ENCODE measurements at regions not wholly inside any gene's neighbourhood (a gene's known extent, or its start where the extent isn't known, plus 50 kb on each side); places are given as distances from the start of the nearest gene placed in this dataset.
"Not testable (repeated sequence)": the region's sequence is repeated elsewhere in the genome, so short reads cannot be mapped to it uniquely, and the experiment has no call there.

DNA sequence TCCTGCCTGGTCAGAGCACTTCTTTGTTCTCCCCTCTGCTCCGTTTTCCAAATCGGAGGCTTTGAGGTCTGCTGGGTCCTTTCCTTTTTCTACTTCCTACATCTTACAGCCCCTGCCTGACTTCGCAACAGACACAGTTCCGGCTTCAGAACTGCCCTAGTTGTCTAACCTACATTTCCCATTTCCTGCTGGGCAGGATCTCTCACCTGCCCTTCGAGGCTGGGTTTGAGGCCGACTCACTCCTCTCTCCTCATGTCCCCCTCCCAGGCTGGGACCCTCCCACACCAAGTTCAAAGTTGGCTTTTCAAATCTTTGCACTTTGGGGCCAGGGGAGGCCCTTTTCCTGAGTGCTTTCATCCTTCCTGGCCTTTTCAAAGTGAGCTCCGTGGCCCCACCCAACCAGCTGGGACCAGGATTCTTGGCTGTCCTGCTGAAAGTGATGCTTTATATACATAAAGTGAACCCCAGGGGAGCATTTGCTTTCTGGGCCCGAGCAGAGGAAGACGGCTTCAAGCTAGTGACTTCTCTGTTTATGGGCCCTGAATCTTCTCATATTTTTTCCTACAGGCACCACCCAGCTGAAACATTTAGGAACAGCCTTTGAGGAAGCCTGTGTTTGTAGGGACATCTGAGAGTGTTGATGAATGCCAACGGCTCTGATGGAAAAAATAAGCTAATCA is 281.0 kb upstream of the CRY1 start:
- no peaks in the 10 kb centered on the region for H3K27me3 ChIP-seq (ENCODE audit: control insufficient read depth, insufficient read depth, low read length)
- no peak overlapping the region for H3K9ac ChIP-seq (ENCODE audit: low read length)
- H3K4me1 ChIP-seq (ENCODE audit: control insufficient read depth, insufficient read depth, low read length), result no peaks in the 10 kb centered on the region
- H3K36me3 ChIP-seq (ENCODE audit: control insufficient read depth, insufficient read depth, low read length), result no peaks in the 10 kb centered on the region
- no peak overlapping the region for H3K4me3 ChIP-seq (ENCODE audit: low read length)
- no peak overlapping the region for H3K27ac ChIP-seq (ENCODE audit: low read depth, low read length)

DNA sequence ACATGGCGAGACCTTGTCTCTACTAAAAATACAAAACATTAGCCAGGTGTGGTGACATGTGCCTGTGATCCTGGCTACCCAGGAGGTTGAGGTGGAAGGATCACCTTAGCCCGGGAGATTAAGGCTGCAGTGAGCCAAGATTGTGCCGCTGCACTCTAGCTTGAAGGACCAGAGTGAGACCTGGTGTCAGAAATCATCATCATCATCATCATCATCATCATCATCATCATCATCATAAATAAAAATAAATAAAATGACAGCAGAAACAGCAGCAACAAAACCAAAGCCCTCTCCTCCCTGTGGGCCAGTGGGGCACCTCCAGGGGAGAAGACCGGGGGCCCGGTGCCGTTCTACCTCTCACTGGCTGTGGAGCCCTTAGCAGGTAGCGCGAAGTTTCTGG is 281.9 kb upstream of the CRY1 start:
- no peak overlapping the region for H3K27ac ChIP-seq (ENCODE audit: low read depth, low read length)
- H3K27me3 ChIP-seq (ENCODE audit: control insufficient read depth, insufficient read depth, low read length), result no peaks in the 10 kb centered on the region
- H3K4me1 ChIP-seq (ENCODE audit: control insufficient read depth, insufficient read depth, low read length), result no peaks in the 10 kb centered on the region
- no peaks in the 10 kb centered on the region for H3K36me3 ChIP-seq (ENCODE audit: control insufficient read depth, insufficient read depth, low read length)
- H3K9ac ChIP-seq (ENCODE audit: low read length), result no peak overlapping the region
- no peak overlapping the region for H3K4me3 ChIP-seq (ENCODE audit: low read length)

DNA sequence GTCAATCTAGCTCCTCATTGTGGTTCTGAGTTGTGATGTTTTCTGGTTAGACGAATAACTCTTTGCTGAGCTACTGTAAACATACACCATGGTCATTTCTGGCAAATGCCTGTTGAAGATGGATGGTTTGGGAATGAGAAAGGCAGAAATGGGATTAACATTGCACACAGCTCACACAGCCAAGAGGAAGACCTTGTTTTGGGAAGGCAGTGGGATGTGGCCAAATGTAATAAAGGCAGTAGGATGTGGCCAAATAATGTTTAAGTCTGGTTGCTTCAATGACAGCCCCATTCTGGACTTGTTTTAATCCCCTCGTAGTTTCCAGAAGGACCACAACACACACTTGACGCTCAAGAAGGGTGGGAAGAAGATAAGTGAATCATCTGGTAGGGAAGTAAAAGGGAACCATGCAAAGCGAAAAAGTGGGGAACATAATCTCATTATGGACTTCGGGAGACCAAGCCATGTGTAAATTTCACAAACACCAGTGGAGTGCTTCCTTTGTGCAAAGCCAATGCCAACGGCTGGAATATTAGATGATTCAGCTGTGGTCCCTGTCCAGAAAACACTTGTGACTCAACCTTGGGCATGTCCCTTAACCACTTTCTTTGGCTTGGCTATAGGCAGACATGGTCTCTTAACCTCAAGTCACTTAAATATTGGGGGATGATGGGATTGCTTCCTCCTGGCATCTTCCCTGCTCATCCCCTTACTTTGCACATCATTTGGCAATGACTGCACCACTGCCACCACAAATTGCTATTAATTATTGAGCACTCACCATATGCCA is 284.4 kb upstream of the CRY1 start:
- Histone ChIP-seq H3K27ac (ENCODE audit: low read depth, low read length) (no peak overlapping the region), H3K4me3 (ENCODE audit: low read length) (no peak overlapping the region), H3K4me1 (ENCODE audit: control insufficient read depth, insufficient read depth, low read length) (no peaks in the 10 kb centered on the region), H3K27me3 (ENCODE audit: control insufficient read depth, insufficient read depth, low read length) (no peaks in the 10 kb centered on the region), H3K9ac (ENCODE audit: low read length) (no peak overlapping the region), H3K36me3 (ENCODE audit: control insufficient read depth, insufficient read depth, low read length) (no peaks in the 10 kb centered on the region)

DNA sequence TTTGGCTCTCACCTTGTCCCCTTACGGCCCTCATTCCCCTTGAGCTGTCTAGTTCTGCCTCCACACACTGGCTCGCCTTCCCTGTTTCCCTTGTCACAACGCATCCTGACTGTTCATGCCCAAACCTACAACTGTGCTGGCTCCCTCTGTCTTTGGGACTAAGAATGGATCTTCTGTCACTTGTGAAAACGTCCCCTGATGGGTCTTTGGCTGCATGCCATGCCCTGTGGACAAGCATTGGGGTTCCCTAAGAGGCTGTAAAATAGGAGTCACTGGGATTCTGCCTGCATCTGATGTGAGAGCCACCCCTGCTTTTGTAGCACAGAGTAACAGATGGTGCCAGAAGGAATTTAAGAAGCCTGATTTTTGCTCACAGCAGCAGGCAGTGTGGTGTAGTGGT is 285.3 kb upstream of the CRY1 start:
- H3K9ac ChIP-seq (ENCODE audit: low read length), result no peak overlapping the region
- no peak overlapping the region for H3K27ac ChIP-seq (ENCODE audit: low read depth, low read length)
- no peak overlapping the region for H3K4me3 ChIP-seq (ENCODE audit: low read length)
- H3K36me3 ChIP-seq (ENCODE audit: control insufficient read depth, insufficient read depth, low read length), result no peaks in the 10 kb centered on the region
- no peaks in the 10 kb centered on the region for H3K4me1 ChIP-seq (ENCODE audit: control insufficient read depth, insufficient read depth, low read length)
- no peaks in the 10 kb centered on the region for H3K27me3 ChIP-seq (ENCODE audit: control insufficient read depth, insufficient read depth, low read length)

DNA sequence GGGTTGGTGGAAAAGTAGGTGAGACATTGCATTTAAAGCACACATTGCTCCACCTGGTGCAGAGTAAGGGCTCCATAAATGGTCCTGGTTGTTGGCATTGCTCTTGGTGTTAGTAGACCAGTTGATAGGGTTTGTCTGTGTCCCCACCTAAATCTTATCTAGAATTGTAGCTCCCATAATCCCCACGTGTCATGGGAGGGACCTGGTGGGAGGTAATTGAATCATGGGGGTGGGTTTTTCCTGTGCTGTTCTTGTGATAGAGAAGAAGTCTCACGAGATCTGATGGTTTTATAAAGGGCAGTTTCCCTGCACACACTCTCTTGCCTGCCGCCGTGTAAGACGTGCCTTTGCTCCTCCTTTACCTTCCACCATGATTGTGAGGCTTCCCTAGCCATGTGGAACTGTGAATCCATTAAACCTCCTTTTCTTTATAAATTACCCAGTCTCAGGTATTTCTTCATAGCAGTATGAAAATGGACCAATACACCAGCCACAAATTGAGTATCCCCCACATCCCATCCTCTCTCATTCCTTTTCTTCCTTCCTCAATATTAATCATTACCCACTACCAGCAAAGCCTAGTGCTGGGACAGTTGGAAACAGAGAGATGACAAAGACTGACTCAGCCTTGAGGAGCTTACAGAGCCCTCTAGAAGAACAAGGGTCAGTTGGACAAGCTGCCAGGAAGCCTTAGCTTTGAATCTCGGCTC is 285.9 kb upstream of the CRY1 start:
- not testable (repeated sequence) for H3K36me3 ChIP-seq (ENCODE audit: control insufficient read depth, insufficient read depth, low read length); H3K27me3 ChIP-seq (ENCODE audit: control insufficient read depth, insufficient read depth, low read length); H3K4me1 ChIP-seq (ENCODE audit: control insufficient read depth, insufficient read depth, low read length); H3K9ac ChIP-seq (ENCODE audit: low read length); H3K27ac ChIP-seq (ENCODE audit: low read depth, low read length); H3K4me3 ChIP-seq (ENCODE audit: low read length)

DNA sequence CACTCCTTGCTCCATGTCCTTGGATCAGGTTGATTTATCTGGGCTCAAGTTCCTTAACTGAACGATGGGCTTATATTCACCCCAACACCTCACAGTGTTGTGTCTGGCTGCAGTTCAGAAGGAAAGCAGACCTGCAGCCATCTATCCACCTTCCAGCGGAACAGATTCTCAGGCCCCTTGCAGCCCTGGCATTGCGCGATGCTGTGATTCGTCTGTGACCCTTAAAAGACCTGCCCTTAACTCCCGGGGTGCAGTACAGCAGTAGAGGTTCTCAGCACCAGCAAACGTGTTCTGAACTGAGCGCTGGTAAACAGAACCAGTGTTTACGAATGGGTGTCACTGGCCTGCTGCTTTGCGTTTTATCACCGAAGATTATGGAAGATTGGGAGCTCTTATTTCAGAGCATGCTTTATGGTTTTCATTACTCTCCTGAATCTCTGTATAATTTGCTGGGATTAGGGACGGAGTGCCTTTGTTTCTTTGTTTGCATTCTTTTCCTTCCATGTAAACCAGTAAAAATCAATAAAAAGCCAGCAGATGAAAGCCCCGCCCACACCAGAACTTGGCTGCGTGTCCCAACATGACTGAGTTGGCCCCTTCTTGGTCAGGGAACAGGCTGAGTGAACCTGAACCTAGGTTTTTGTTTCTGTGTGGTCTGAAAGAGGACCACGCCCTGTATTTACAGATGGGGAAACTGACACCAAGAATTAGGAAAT is 286.7 kb upstream of the CRY1 start:
- H3K9ac ChIP-seq (ENCODE audit: low read length), result no peak overlapping the region
- no peaks in the 10 kb centered on the region for H3K4me1 ChIP-seq (ENCODE audit: control insufficient read depth, insufficient read depth, low read length)
- no peaks in the 10 kb centered on the region for H3K27me3 ChIP-seq (ENCODE audit: control insufficient read depth, insufficient read depth, low read length)
- no peaks in the 10 kb centered on the region for H3K36me3 ChIP-seq (ENCODE audit: control insufficient read depth, insufficient read depth, low read length)
- H3K4me3 ChIP-seq (ENCODE audit: low read length), result no peak overlapping the region
- H3K27ac ChIP-seq (ENCODE audit: low read depth, low read length), result no peak overlapping the region

DNA sequence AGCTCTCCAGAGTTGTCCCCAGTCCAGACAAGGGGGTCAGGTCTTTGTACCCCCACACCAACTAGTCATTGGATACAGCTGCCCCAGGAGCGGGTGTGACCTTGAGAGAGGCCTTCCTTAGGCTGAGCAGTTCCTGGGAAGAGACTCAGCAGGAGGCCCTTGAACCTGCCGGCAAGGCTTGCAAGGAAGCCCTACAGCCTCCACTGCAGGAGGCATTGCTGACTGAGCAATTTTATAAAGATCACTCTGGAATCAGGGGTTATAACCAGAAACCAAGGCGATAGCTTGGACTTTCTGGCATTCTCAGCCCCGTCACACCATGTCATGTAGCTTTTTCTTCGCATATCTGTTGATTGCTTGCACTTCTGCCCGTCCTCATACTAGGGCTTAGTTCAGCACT is 291.3 kb upstream of the CRY1 start:
- no peaks in the 10 kb centered on the region for H3K27me3 ChIP-seq (ENCODE audit: control insufficient read depth, insufficient read depth, low read length)
- no peak overlapping the region for H3K9ac ChIP-seq (ENCODE audit: low read length)
- no peak overlapping the region for H3K27ac ChIP-seq (ENCODE audit: low read depth, low read length)
- no peaks in the 10 kb centered on the region for H3K4me1 ChIP-seq (ENCODE audit: control insufficient read depth, insufficient read depth, low read length)
- H3K36me3 ChIP-seq (ENCODE audit: control insufficient read depth, insufficient read depth, low read length), result no peaks in the 10 kb centered on the region
- H3K4me3 ChIP-seq (ENCODE audit: low read length), result no peak overlapping the region

DNA sequence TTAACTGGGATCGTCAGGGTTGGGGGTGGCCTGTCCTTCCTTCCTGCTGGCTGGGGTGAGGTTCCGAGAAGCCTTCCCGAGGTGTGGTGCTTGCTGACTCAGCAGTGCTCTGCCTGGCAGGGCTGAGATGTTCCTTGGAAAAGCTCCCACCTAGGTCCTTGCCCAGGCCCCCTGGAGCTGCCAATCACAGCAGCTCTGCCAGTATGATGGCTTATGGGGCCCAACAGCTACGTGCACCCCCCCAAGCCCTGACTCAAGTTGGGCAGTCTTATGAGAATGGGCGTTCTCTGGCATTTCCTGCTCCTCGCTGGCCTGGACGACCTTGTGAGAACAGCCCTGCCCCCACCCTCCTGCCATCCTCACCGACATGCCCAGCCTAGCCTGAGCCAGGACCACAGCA is 292.2 kb upstream of the CRY1 start:
- Histone ChIP-seq H3K4me3 (ENCODE audit: low read length) (no peak overlapping the region), H3K4me1 (ENCODE audit: control insufficient read depth, insufficient read depth, low read length) (no peaks in the 10 kb centered on the region), H3K9ac (ENCODE audit: low read length) (no peak overlapping the region), H3K27ac (ENCODE audit: low read depth, low read length) (no peak overlapping the region), H3K27me3 (ENCODE audit: control insufficient read depth, insufficient read depth, low read length) (no peaks in the 10 kb centered on the region), H3K36me3 (ENCODE audit: control insufficient read depth, insufficient read depth, low read length) (no peaks in the 10 kb centered on the region)

DNA sequence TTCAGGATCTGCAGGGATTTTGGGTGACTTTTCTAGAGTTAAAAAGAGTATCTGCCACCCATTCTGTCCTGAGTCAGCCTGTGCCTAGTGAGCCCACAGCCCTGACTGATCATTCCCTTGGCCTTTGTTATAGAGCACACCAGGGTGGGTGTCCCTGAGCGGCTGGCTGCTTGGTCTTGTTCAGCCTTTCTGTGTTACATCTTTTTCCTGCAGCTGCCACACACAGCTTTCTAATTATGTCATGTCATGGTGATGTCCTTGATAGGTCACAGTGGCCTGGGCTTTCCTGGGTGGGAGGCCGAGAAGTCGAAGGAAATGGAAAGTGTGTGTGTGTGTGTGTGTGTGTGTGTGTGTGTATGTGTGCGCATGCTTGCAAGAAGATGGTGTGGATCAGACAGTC is 293.2 kb upstream of the CRY1 start:
- Histone ChIP-seq H3K27me3 (ENCODE audit: control insufficient read depth, insufficient read depth, low read length) (no peaks in the 10 kb centered on the region), H3K36me3 (ENCODE audit: control insufficient read depth, insufficient read depth, low read length) (no peaks in the 10 kb centered on the region), H3K4me1 (ENCODE audit: control insufficient read depth, insufficient read depth, low read length) (no peaks in the 10 kb centered on the region), H3K27ac (ENCODE audit: low read depth, low read length) (no peak overlapping the region), H3K4me3 (ENCODE audit: low read length) (no peak overlapping the region), H3K9ac (ENCODE audit: low read length) (no peak overlapping the region)

DNA sequence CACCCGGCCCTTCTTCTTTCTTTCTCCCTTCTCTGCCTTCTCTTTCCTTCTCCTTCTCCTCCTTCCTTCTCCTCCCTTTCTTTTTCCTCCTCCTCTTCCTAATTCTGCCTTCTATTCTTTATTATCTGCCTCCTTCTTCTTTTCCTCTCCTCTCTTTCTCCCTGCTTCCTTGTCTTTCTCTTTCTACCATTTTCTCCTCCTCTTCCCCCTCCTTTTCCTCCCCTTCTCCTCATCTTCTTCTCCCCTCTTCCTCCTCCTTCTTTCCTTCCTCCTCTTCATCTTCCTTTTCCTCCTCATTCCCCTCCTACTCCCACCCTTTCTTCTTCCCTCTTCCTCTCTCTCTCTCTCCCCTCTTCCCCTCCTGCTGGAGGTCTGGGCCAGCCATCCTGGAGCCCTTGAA is 294.9 kb upstream of the CRY1 start:
- no peak overlapping the region for H3K9ac ChIP-seq (ENCODE audit: low read length)
- H3K27ac ChIP-seq (ENCODE audit: low read depth, low read length), result no peak overlapping the region
- no peaks in the 10 kb centered on the region for H3K36me3 ChIP-seq (ENCODE audit: control insufficient read depth, insufficient read depth, low read length)
- no peaks in the 10 kb centered on the region for H3K27me3 ChIP-seq (ENCODE audit: control insufficient read depth, insufficient read depth, low read length)
- no peaks in the 10 kb centered on the region for H3K4me1 ChIP-seq (ENCODE audit: control insufficient read depth, insufficient read depth, low read length)
- H3K4me3 ChIP-seq (ENCODE audit: low read length), result no peak overlapping the region

DNA sequence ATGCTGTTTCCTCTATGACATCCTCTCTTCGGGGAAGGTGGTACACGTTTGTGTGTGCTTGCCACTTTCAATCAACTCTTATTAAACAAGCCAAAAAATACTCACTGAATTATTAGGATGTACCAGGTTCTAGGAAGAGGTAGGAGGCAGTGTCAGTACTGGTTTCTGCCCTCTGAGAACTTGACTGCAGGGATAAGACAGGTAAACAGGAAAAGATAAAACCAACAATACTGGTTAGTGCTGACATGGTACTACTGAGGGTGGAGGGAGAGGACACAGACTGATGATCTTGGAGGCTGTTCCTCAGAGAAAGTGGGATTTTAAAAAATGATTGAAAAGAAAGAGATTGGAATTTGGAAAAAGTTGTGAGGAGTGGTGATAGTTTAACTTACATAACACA is 295.2 kb upstream of the PWP1 start:
- Histone ChIP-seq H3K9ac (ENCODE audit: low read length) (no peak overlapping the region), H3K27ac (ENCODE audit: low read depth, low read length) (no peak overlapping the region), H3K4me1 (ENCODE audit: control insufficient read depth, insufficient read depth, low read length) (no peaks in the 10 kb centered on the region), H3K4me3 (ENCODE audit: low read length) (no peak overlapping the region), H3K27me3 (ENCODE audit: control insufficient read depth, insufficient read depth, low read length) (no peaks in the 10 kb centered on the region), H3K36me3 (ENCODE audit: control insufficient read depth, insufficient read depth, low read length) (no peaks in the 10 kb centered on the region)

DNA sequence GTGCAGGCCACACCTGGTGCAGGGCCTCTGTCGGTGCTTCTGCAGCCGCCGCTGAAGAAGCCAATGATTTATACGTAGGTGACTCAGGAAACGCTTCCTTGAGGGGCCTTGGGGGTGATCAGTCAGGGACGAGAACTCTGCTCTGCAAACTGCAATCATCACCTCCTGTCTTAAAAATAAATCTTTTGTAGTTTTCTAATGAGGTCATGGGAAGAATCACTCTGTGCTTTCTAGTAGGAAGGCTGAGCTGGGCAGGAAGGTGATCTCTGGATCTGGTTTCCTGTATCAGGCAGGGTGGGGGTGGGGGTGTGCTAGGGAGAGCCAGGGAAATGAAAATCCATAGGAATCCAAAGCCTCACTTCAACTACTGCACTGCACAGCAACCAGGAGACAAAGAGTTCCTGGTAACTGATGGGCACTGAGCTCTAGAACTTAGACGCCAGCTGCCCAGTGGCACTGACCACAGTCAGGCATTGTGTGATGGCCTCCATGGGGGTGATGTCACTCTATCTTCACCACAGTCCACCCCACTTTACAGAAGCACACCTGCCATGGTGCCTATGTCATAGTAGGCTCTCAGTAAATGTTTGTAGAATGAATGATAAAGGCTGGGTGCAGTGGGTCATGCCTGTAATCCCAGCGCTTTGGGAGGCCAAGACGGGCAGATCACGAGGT is 292.4 kb upstream of the PWP1 start:
- Histone ChIP-seq H3K4me3 (ENCODE audit: low read length) (no peak overlapping the region), H3K27me3 (ENCODE audit: control insufficient read depth, insufficient read depth, low read length) (no peaks in the 10 kb centered on the region), H3K36me3 (ENCODE audit: control insufficient read depth, insufficient read depth, low read length) (no peaks in the 10 kb centered on the region), H3K27ac (ENCODE audit: low read depth, low read length) (no peak overlapping the region), H3K9ac (ENCODE audit: low read length) (no peak overlapping the region), H3K4me1 (ENCODE audit: control insufficient read depth, insufficient read depth, low read length) (no peaks in the 10 kb centered on the region)
